T-cell (primary cell): ENCODE measurements at regions not wholly inside any gene's neighbourhood (a gene's known extent, or its start where the extent isn't known, plus 50 kb on each side); places are given as distances from the start of the nearest gene placed in this dataset.

Experiments
- ATAC-seq, 4 experiments: fragments of 200-7000 bp in 3 of 4; fragments of 150-1000 bp in 1 of 4; cut with Tn5 transposase; replicated peaks in 1 of 4; 1 replicate in 3 of 4; 2 replicates in 1 of 4; pipeline ENCODE4 v1.10.0; 2021; ENCODE audit warnings: moderate library complexity in 3 of 4, mild to moderate bottlenecking in 2 of 4, moderate number of reproducible peaks in 1 of 4
- CTCF ChIA-PET, 2 donors: fragments of 300-600 bp; sonication (Branson Sonifier 250); formaldehyde crosslinking; loops; one replicate each; lab custom pipeline; 2022; ENCODE audit warnings: antibody characterized with exemption in 2 of 2; lab: Charles Lee
- POLR2A ChIA-PET, 2 donors: fragments of 300-600 bp; sonication (Branson Sonifier 250); formaldehyde crosslinking; loops; one replicate each; lab custom pipeline; 2022; ENCODE audit warnings: antibody characterized with exemption in 2 of 2; lab: Charles Lee
- DNase-seq, 35 experiments: peaks; one replicate each; pipeline versions ENCODE4 v3.0.0 to v3.0.0-alpha.2; 2013 to 2023
- H3K27ac ChIP-seq: one replicate; pipeline ENCODE4 v1.5.1; 2013; ENCODE audit warnings: low read length
- H3K27me3 ChIP-seq, 2 experiments: replicated peaks in 1 of 2; 1 replicate in 1 of 2; 2 replicates in 1 of 2; pipeline versions ENCODE4 v1.6.1 to v1.7.0; 2013; ENCODE audit warnings: low read length in 1 of 2, mixed read lengths in 1 of 2; ENCODE audit not compliant: control insufficient read depth in 2 of 2, insufficient read depth in 2 of 2; ENCODE audit errors: extremely low read depth in 1 of 2
- H3K36me3 ChIP-seq, 2 donors: 1 replicate in 1 of 2; 2 replicates in 1 of 2; pipeline versions ENCODE4 v1.6.1 to v1.7.0; 2013; ENCODE audit warnings: low read length in 1 of 2; ENCODE audit not compliant: control insufficient read depth in 2 of 2, insufficient read depth in 1 of 2; ENCODE audit errors: extremely low read depth in 1 of 2
- H3K4me1 ChIP-seq, 2 experiments: 1 replicate in 1 of 2; 2 replicates in 1 of 2; pipeline versions ENCODE4 v1.6.1 to v1.7.0; 2013; ENCODE audit warnings: low read length in 2 of 2, mixed read lengths in 1 of 2; ENCODE audit not compliant: insufficient read depth in 2 of 2, control insufficient read depth in 1 of 2; ENCODE audit errors: extremely low read depth in 1 of 2
- H3K4me3 ChIP-seq, 2 donors: 1 replicate in 1 of 2; 2 replicates in 1 of 2; pipeline versions ENCODE4 v1.5.1 to v1.7.0; 2013; ENCODE audit warnings: mild to moderate bottlenecking in 2 of 2, low read length in 1 of 2, moderate library complexity in 1 of 2; ENCODE audit not compliant: control insufficient read depth in 1 of 2; ENCODE audit errors: extremely low read depth in 1 of 2
- H3K9me3 ChIP-seq: 2 replicates; pipeline ENCODE4 v1.7.0; 2013
- H3K27ac Mint-ChIP-seq, 2 donors: one replicate each; pipeline ENCODE4 v1.8.0; 2020 to 2021; ENCODE audit warnings: mild to moderate bottlenecking in 2 of 2, mixed read lengths in 2 of 2
- H3K27me3 Mint-ChIP-seq, 2 donors: one replicate each; pipeline ENCODE4 v1.8.0; 2021 to 2022; ENCODE audit warnings: mixed read lengths in 2 of 2
- H3K36me3 Mint-ChIP-seq: one replicate; pipeline ENCODE4 v1.8.0; 2021; ENCODE audit warnings: mixed read lengths
- H3K4me1 Mint-ChIP-seq, 3 donors: one replicate each; pipeline ENCODE4 v1.8.0; 2020 to 2022; ENCODE audit warnings: mixed read lengths in 3 of 3, mild to moderate bottlenecking in 1 of 3
- H3K4me3 Mint-ChIP-seq, 3 donors: one replicate each; pipeline ENCODE4 v1.8.0; 2020 to 2022; ENCODE audit warnings: mild to moderate bottlenecking in 3 of 3, mixed read lengths in 3 of 3, moderate library complexity in 3 of 3
- H3K9me3 Mint-ChIP-seq, 3 donors: one replicate each; pipeline ENCODE4 v1.8.0; 2020 to 2022; ENCODE audit warnings: mixed read lengths in 3 of 3
- WGBS: methylation state at CpG from one replicate; pipeline ENCODE4 v1.1.5; 2013; ENCODE audit warnings: missing lambda C conversion rate; ENCODE audit not compliant: insufficient coverage; 5-methylcytosine and 5-hydroxymethylcytosine counted together

GRCh38 chr2:160606341-160606740, 112.7 kb upstream of the RBMS1 start:
- ChIA-PET POLR2A (no interaction called here), CTCF (interaction anchor here in 1 of 2 donors (1.2 kb wide), 1 partner anchor 388 kb away, joined by 3 read pairs; no protein-coding TSS in a partner anchor)
- Mint-ChIP-seq H3K36me3 (no peaks in the 10 kb centered on the region), H3K27me3 (peaks cover 2 to 3% of the 10 kb centered on the region in 2 donors), H3K9me3 (no peaks in the 10 kb centered on the region), H3K4me1 (peaks cover 34 to 39% (median 37%) of the 10 kb centered on the region in 3 donors), H3K27ac (no peak overlapping the region), H3K4me3 (no peak overlapping the region)
- Histone ChIP-seq H3K27me3 (no peaks in the 10 kb centered on the region), H3K4me1 (peaks cover 3 to 28% of the 10 kb centered on the region in 2 experiments), H3K27ac (no peak overlapping the region), H3K36me3 (no peaks in the 10 kb centered on the region), H3K4me3 (no peak overlapping the region), H3K9me3 (no peaks in the 10 kb centered on the region)
- no CpG with 5 or more reads among the region's 1 CpG for WGBS
- ATAC-seq (no peak), DNase-seq (no peak)

DNA sequence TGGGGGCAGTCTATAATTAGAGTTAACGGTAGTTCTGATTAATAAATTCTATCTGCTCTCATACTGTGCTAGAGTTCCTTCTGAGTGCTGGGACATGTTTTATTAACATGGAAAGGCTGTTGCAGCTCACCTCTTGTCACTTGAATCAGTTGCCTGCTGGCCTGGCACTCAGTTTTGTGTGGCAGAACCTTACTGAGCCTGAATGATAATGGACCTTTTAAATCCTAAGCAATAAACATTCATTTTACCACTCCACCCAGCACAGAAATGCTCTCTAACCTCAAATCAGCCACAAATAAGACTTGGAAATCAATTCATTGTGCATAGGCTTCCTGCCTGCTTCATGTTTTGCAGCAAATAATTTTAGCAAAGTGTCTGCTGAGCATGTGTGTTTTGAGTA, 115.0 kb upstream of the RBMS1 start:
- no peaks in the 10 kb centered on the region for H3K9me3 Mint-ChIP-seq
- peak overlapping the region; percentile 24 to 40 for H3K27ac Mint-ChIP-seq
- Histone ChIP-seq H3K4me1 (peaks cover 3 to 37% of the 10 kb centered on the region in 2 experiments), H3K27ac (no peak overlapping the region), H3K9me3 (no peaks in the 10 kb centered on the region), H3K27me3 (no peaks in the 10 kb centered on the region), H3K4me3 (no peak overlapping the region), H3K36me3 (no peaks in the 10 kb centered on the region)
- ChIA-PET CTCF (no interaction called here), POLR2A (interaction anchor here in 1 of 2 donors (0.6 kb wide), 1 partner anchor 27 kb away, joined by 4 read pairs; no protein-coding TSS in a partner anchor)
- peak in 3 of 4 experiments; percentile 29 to 48 (median 45) for ATAC-seq
- no CpG with 5 or more reads among the region's 1 CpG for WGBS
- peaks cover 2 to 3% of the 10 kb centered on the region in 2 donors for H3K27me3 Mint-ChIP-seq
- peaks cover 43 to 52% (median 48%) of the 10 kb centered on the region in 3 donors for H3K4me1 Mint-ChIP-seq
- DNase-seq: peak in 1 of 35 experiments; percentile 6
- H3K36me3 Mint-ChIP-seq: no peaks in the 10 kb centered on the region
- H3K4me3 Mint-ChIP-seq: peak overlapping the region in 1 of 3 donors; percentile 28

DNA sequence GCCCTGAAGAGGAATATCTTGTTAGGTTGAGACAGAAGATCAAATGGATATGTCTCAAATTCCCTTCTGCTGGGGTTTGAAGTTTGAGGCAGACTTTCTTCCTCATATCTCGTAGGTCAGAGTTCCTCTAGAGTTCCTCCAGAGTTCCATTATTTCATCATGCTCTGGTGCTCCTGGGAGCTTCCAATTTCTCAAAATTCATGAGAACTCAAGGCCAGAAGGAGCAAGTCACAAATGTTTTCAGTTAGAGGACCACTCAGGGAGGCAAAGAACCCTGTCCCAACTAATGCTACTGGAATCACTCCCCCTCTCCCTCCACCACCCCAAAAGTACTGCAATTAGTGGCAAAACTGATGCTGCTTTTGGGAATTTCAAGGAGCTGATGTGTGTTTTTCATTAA, 115.7 kb upstream of the RBMS1 start:
- Histone ChIP-seq H3K4me3 (no peak overlapping the region), H3K27me3 (no peaks in the 10 kb centered on the region), H3K4me1 (peaks cover 3 to 38% of the 10 kb centered on the region in 2 experiments), H3K9me3 (no peaks in the 10 kb centered on the region), H3K36me3 (no peaks in the 10 kb centered on the region), H3K27ac (no peak overlapping the region)
- no peaks in the 10 kb centered on the region for H3K9me3 Mint-ChIP-seq
- H3K4me1 Mint-ChIP-seq: peaks cover 43 to 52% (median 48%) of the 10 kb centered on the region in 3 donors
- ATAC-seq (no peak), DNase-seq (no peak)
- no peak overlapping the region for H3K27ac Mint-ChIP-seq
- WGBS: 50% methylated on average over 1 of the region's 1 CpG
- POLR2A ChIA-PET: no interaction called here
- CTCF ChIA-PET: interaction anchor here in 1 of 2 donors (0.5 kb wide), 1 partner anchor 43 kb away, joined by 3 read pairs; no protein-coding TSS in a partner anchor
- H3K36me3 Mint-ChIP-seq: no peaks in the 10 kb centered on the region
- H3K27me3 Mint-ChIP-seq: peaks cover 2 to 3% of the 10 kb centered on the region in 2 donors
- H3K4me3 Mint-ChIP-seq: no peak overlapping the region

- no peaks in the 10 kb centered on the region for H3K9me3 ChIP-seq
- no peak overlapping the region for H3K4me3 Mint-ChIP-seq
- ATAC-seq: no peak
Observed at GRCh38 chr2:160610041-160610440, 116.4 kb upstream of the RBMS1 start.

GRCh38 chr2:160612266-160612856, 118.8 kb upstream of the RBMS1 start:
- Mint-ChIP-seq H3K27me3 (peaks cover 0 to 3% of the 10 kb centered on the region in 2 donors), H3K36me3 (peaks cover 3% of the 10 kb centered on the region), H3K4me1 (peaks cover 43 to 48% (median 46%) of the 10 kb centered on the region in 3 donors), H3K4me3 (no peak overlapping the region), H3K9me3 (peaks cover 9 to 21% (median 19%) of the 10 kb centered on the region in 3 donors), H3K27ac (no peak overlapping the region)
- peaks cover 3 to 38% of the 10 kb centered on the region in 2 experiments for H3K4me1 ChIP-seq
- H3K27ac ChIP-seq: no peak overlapping the region
- POLR2A ChIA-PET: no interaction called here
- H3K4me3 ChIP-seq: no peak overlapping the region
- ATAC-seq: no peak
- H3K27me3 ChIP-seq: peaks cover 0 to 2% of the 10 kb centered on the region in 2 experiments
- H3K9me3 ChIP-seq: peaks cover 2% of the 10 kb centered on the region
- CTCF ChIA-PET: interaction anchor here in 1 of 2 donors (0.5 kb wide), 1 partner anchor 384 kb away, joined by 4 read pairs; no protein-coding TSS in a partner anchor
- DNase-seq: no peak
- no peaks in the 10 kb centered on the region for H3K36me3 ChIP-seq

More at GRCh38 chr2:160610041-160610440, 116.4 kb upstream of the RBMS1 start:
- DNase-seq: no peak
- Histone ChIP-seq H3K27ac (no peak overlapping the region), H3K4me3 (no peak overlapping the region), H3K36me3 (no peaks in the 10 kb centered on the region), H3K27me3 (peaks cover 0 to under 1% of the 10 kb centered on the region in 2 experiments), H3K4me1 (peaks cover 3 to 38% of the 10 kb centered on the region in 2 experiments)
- Mint-ChIP-seq H3K27ac (no peak overlapping the region), H3K4me1 (peaks cover 43 to 48% (median 48%) of the 10 kb centered on the region in 3 donors), H3K36me3 (no peaks in the 10 kb centered on the region), H3K9me3 (peaks cover 0 to 7% (median 5%) of the 10 kb centered on the region in 3 donors), H3K27me3 (peaks cover 2 to 3% of the 10 kb centered on the region in 2 donors)
- POLR2A ChIA-PET: no interaction called here
- CTCF ChIA-PET: interaction anchor here in 1 of 2 donors (0.5 kb wide), 1 partner anchor 43 kb away, joined by 3 read pairs; no protein-coding TSS in a partner anchor
- no CpG with 5 or more reads among the region's 2 CpGs for WGBS

DNA sequence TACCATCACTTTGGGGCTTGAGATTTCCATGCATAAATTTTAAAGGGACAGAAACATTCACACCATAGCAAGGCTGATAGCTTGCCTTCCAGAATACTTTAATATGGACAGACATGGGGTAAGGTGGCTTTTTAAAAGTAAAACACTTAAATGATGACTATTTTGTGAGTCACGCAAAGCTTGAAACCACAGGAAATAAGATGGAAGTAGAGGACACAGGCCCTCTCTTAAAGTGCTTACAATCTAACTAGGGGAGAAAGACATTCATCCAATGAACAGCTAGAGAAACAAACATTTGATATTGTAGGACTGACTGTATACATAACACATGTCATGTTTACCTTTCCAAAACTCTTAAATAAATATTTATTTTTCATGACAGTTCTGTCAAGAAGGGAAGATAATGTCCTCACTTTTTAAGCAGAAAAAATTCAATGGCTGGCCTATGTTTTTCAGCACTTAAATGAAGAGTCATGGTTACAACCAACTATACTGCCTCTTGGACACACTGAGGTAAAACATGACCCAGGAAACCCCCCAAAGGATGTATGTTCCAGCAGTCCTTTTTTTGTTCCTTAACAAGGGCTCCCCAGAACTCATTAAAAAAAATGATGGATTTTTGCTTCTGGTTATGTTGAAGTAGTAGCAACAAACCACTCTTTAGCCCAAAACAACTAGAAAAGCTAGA, 120.0 kb upstream of the RBMS1 start:
- DNase-seq (no peak), ATAC-seq (no peak)
- Mint-ChIP-seq H3K27ac (no peak overlapping the region), H3K4me1 (peaks cover 32 to 38% (median 37%) of the 10 kb centered on the region in 3 donors), H3K27me3 (peaks cover 0 to 3% of the 10 kb centered on the region in 2 donors), H3K4me3 (no peak overlapping the region), H3K36me3 (peaks cover 3% of the 10 kb centered on the region), H3K9me3 (peaks cover 9 to 21% (median 21%) of the 10 kb centered on the region in 3 donors)
- no peaks in the 10 kb centered on the region for H3K36me3 ChIP-seq
- ChIA-PET CTCF (no interaction called here), POLR2A (no interaction called here)
- no CpG with 5 or more reads among the region's 1 CpG for WGBS
- no peak overlapping the region for H3K27ac ChIP-seq
- H3K4me3 ChIP-seq: no peak overlapping the region
- peaks cover 2% of the 10 kb centered on the region for H3K9me3 ChIP-seq
- H3K27me3 ChIP-seq: peaks cover 0 to 2% of the 10 kb centered on the region in 2 experiments
- peaks cover 3 to 30% of the 10 kb centered on the region in 2 experiments for H3K4me1 ChIP-seq
